HG03280 (cell line): ENCODE measurements at regions not wholly inside any gene's neighbourhood (a gene's known extent, or its start where the extent isn't known, plus 50 kb on each side); places are given as distances from the start of the nearest gene placed in this dataset.
"Not testable (repeated sequence)": the region's sequence is repeated elsewhere in the genome, so short reads cannot be mapped to it uniquely, and the experiment has no call there.

ENCODE experiments used
- ATAC-seq: cut with Tn5 transposase; IDR thresholded peaks from one replicate; pipeline ENCODE4 v1.9.1; 2021; ENCODE audit warnings: mild to moderate bottlenecking, moderate library complexity; ENCODE audit not compliant: unreplicated experiment

GRCh38 chr18:10135302-10135926 is 221.6 kb downstream of the VAPA start:
- ATAC-seq: no peak

GRCh38 chr18:10138719-10139118 is 224.9 kb downstream of the VAPA start:
- no peak for ATAC-seq

DNA sequence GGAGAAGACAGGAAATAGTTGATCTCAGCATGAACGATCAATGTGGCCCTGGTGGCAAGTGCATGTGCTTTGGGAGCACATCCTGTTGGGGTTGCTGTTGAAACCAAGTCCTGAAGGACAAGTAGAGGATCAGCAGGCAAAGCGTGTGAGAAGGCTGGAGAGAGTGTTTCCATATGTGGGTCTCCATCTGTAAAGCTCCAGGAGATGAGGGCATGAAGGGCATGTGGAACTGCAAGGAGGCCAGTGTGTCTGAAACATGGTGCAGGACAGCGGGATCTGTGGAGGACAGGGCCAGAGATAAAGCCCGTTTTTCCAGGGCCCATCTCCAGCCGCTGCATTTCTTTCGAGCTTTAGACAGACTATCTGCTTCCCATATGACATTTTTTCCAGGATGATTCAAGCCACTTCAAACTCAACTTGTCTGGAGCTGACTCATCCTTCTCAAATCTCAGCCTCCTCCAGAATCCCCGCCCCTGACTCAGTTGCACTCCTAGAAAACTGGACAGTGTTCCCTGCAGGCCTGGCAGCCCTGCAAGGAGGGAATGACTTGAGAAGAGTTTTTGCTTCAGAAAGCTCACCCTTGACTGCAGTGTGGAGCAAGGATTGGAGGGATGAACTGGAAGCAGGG is 226.1 kb downstream of the VAPA start:
- no peak for ATAC-seq

GRCh38 chr18:10140461-10141282 is 226.9 kb downstream of the VAPA start:
- no peak for ATAC-seq

- no peak for ATAC-seq
Observed at GRCh38 chr18:10141559-10141958, 227.7 kb downstream of the VAPA start.

GRCh38 chr18:10142056-10142455 is 228.2 kb downstream of the VAPA start:
- ATAC-seq: no peak

GRCh38 chr18:10142496-10143160 is 228.8 kb downstream of the VAPA start:
- no peak for ATAC-seq

- ATAC-seq: no peak
Observed at GRCh38 chr18:10143596-10143995, 229.8 kb downstream of the VAPA start.

GRCh38 chr18:10145546-10145945 is 231.7 kb downstream of the VAPA start:
- no peak for ATAC-seq

DNA sequence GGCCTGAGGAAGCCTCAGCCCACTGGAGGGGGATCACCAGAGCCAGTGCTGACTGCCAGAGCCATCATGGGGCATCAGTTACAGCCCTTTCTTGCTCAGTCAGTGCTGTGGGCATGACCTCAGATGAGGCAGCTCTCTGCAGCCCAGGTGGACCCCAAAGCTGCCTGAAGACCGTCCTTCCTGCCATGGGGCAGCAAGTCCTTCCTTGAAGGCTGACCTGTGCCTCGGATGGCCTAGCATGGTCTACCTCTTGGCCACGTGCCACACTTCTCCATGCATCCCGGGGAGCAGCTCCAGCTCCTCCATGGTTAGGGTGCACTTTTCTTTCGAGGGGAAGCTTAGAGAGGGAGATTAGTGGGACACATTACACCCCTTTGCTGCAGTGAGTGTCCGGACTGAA is 233.4 kb downstream of the VAPA start:
- no peak for ATAC-seq

DNA sequence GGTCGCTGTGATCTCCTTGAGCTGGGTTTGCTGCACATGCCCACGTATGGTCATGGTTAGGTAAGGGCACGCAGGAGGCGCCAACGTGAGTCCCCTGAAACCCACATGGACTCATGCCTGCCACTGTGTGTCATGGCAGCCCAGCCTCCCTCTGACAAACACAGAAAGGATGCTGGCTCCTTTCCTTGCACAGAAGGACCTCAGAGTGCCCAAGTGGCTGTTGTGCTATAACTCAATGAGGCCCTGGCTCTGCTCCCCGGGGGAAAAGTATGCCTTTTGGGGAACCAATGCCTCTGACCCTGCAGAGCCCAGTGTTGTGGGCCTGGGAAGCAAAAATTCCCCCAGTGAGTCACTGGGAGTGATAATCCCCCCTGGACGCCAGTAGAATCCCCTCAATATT is 233.9 kb downstream of the VAPA start:
- ATAC-seq: no peak

- no peak for ATAC-seq
Observed at GRCh38 chr18:10148189-10148929, 234.5 kb downstream of the VAPA start.

GRCh38 chr18:10149768-10150556 is 236.1 kb downstream of the VAPA start:
- no peak for ATAC-seq

- ATAC-seq: not testable (repeated sequence)
Observed at GRCh38 chr18:10150576-10150975, 236.8 kb downstream of the VAPA start.

- ATAC-seq: no peak
Observed at GRCh38 chr18:10152475-10152874, 238.7 kb downstream of the VAPA start.

DNA sequence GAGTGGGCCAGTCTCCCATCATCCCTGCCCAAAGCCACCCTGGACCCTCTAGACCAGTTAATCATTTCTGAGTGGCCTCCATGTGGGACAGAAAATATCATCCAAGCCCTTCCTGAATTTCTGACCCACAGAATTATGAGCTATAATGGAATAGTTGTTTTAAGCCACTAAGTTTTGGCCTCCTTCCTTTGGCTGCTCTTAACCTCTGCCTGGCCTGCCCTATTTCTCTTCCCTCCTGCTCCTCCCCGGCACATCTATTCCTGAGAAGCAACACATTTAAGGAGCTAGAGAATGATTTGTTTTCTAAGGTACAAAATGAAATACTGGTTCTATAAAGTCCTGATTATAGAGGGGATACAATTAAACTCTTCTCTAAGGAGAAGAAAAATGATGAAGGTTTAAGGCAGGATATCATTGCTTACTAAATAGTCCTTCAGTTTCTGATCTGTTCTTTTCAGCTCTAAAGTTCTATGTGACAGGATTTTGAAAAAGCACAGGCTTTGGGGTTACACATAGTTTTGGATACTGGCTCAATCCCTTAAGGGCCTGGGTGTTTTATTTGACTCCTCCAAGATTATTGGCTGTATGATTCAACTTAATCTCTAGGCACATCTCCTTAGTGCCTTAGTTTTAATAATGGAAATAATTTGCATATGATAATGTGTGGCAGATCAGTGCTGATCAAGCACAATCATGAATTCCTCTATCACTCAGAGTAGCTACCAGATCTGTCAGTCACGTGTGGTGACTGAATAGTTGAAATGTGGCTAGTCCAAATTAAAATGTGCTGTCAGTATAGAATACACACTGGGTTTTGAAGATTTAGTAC is 240.3 kb downstream of the VAPA start:
- ATAC-seq: no peak

- ATAC-seq: no peak
Observed at GRCh38 chr18:10157706-10158105, 243.9 kb downstream of the VAPA start.

DNA sequence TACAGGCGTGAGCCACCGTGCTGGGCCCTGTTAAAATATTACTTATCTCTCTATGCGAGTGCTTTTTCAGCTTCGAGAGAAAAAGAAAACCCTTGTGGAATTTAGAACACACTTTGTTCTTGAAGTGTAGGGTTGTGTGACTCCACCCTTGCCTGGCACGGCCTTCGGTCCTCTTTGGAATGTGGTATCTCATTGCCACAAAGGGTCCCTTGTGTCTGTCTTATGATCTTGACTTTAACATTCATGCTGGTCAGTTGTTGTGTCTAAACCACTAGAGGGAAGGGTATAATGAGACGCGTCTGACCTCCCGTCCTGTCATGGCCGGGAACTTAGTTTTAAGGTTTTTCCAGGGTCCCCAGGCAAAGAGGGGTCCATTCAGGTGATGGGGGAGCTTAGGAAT is 246.4 kb downstream of the VAPA start:
- ATAC-seq: no peak

DNA sequence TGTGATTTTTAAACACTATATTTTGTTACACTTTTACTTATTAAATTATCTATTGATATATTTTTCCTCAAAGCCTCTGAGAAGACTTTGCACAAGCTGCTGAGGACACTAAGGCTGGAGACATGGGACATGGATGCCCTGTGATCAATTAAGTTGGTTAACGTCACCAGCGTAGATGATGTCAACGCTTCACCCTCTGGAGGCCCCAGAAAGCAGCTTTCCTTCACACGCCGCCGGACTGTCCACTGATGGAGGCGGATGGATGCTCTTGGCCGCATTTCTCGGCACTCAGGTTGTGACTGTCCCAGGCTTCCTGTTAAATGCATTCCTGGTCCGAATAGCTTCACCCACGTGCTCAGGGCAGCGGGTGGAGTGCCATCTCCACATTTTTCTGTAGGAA is 247.5 kb downstream of the VAPA start:
- ATAC-seq: no peak
